ENCODE measurements at regions not wholly inside any gene's neighbourhood (a gene's known extent, or its start where the extent isn't known, plus 50 kb on each side); places are given as distances from the start of the nearest gene placed in this dataset.

GRCh38 chr2:217096474-217097225, 236.8 kb upstream of the TNP1 start:
- H3K27ac ChIP-seq (ENCODE audit: low read depth, low read length) = no peak overlapping the region
- H3K36me3 ChIP-seq (ENCODE audit: insufficient read depth, low read length) = no peaks in the 10 kb centered on the region
- no peaks in the 10 kb centered on the region for H3K27me3 ChIP-seq (ENCODE audit: insufficient read depth, low read length)
- no peaks in the 10 kb centered on the region for H3K4me1 ChIP-seq (ENCODE audit: insufficient read depth, low read length)
- H3K9me3 ChIP-seq (ENCODE audit: insufficient read depth, low read depth, low read length) = no peaks in the 10 kb centered on the region; the same call in 1 of the 2 replicates
- WGBS = 79% methylated on average over 7 of the region's 7 CpGs
- H3K4me3 ChIP-seq (ENCODE audit: low read length) = no peak overlapping the region
- H3K9ac ChIP-seq (ENCODE audit: low read depth, low read length) = no peak overlapping the region

- Histone ChIP-seq H3K36me3 (ENCODE audit: insufficient read depth, low read length) (no peaks in the 10 kb centered on the region), H3K9ac (ENCODE audit: low read depth, low read length) (no peak overlapping the region), H3K4me1 (ENCODE audit: insufficient read depth, low read length) (no peaks in the 10 kb centered on the region), H3K27ac (ENCODE audit: low read depth, low read length) (no peak overlapping the region), H3K4me3 (ENCODE audit: low read length) (no peak overlapping the region), H3K9me3 (ENCODE audit: insufficient read depth, low read depth, low read length) (no peaks in the 10 kb centered on the region; the same call in 1 of the 2 replicates), H3K27me3 (ENCODE audit: insufficient read depth, low read length) (no peaks in the 10 kb centered on the region)
- WGBS = 93% methylated on average over 4 of the region's 4 CpGs
These were observed 235.8 kb upstream of the TNP1 start for GRCh38 chr2:217095511-217096205.

GRCh38 chr2:217092710-217093379, 233.0 kb upstream of the TNP1 start:
- Histone ChIP-seq H3K4me3 (ENCODE audit: low read length) (no peak overlapping the region), H3K9ac (ENCODE audit: low read depth, low read length) (no peak overlapping the region), H3K4me1 (ENCODE audit: insufficient read depth, low read length) (peaks cover 3% of the 10 kb centered on the region; the same call in 1 of the 2 replicates), H3K27me3 (ENCODE audit: insufficient read depth, low read length) (no peaks in the 10 kb centered on the region), H3K9me3 (ENCODE audit: insufficient read depth, low read depth, low read length) (no peaks in the 10 kb centered on the region; the same call in 1 of the 2 replicates), H3K27ac (ENCODE audit: low read depth, low read length) (no peak overlapping the region), H3K36me3 (ENCODE audit: insufficient read depth, low read length) (no peaks in the 10 kb centered on the region)
- 96% methylated on average over 17 of the region's 17 CpGs for WGBS

DNA sequence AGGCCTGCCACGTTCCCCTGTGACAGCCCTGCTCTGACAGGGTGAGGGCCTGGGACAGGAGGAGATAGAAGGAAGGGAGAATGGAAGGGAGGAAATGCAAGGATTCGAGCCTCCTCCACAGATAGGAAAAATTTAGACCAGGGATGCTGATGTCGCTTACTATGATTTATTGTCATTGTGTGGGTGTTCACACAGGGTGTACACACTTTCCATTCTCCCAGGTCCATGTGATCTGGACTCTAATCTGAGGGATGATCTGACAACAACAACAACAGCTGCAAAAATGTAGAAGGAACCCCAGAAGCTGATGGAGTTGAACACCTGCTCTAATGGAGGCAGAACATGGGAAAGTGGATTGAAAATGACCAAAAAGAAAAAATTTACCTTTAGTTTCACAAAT, 231.7 kb upstream of the TNP1 start:
- H3K9me3 ChIP-seq (ENCODE audit: insufficient read depth, low read depth, low read length) = no peaks in the 10 kb centered on the region; the same call in 1 of the 2 replicates
- whole genome bisulfite sequencing = 83% methylated on average over 3 of the region's 3 CpGs
- no peaks in the 10 kb centered on the region for H3K36me3 ChIP-seq (ENCODE audit: insufficient read depth, low read length)
- no peaks in the 10 kb centered on the region for H3K27me3 ChIP-seq (ENCODE audit: insufficient read depth, low read length)
- H3K4me1 ChIP-seq (ENCODE audit: insufficient read depth, low read length) = peaks cover 3% of the 10 kb centered on the region; the same call in 1 of the 2 replicates
- no peak overlapping the region for H3K27ac ChIP-seq (ENCODE audit: low read depth, low read length)
- no peak overlapping the region for H3K4me3 ChIP-seq (ENCODE audit: low read length)
- H3K9ac ChIP-seq (ENCODE audit: low read depth, low read length) = no peak overlapping the region

DNA sequence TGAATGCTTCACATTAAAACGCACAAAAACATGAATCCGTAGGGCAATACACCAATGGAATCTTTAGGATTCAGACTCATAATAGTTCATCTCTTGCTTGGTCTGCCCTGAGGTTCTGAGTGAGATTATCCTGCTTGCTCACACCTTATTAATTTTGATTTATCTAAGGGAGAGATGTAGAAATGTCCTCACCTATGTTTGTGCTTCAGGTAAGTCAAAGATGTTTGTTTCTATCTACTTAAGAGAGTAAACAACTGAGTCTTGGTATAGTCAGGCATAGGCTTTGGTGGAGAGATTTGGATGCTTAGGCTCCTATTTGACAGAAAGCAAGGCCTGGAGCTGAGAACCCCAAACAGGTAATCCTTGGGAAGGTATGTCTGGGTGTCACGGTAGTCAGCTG, 231.0 kb upstream of the TNP1 start:
- Histone ChIP-seq H3K4me3 (ENCODE audit: low read length) (no peak overlapping the region), H3K36me3 (ENCODE audit: insufficient read depth, low read length) (no peaks in the 10 kb centered on the region), H3K27ac (ENCODE audit: low read depth, low read length) (no peak overlapping the region), H3K4me1 (ENCODE audit: insufficient read depth, low read length) (peaks cover 3% of the 10 kb centered on the region; the same call in 1 of the 2 replicates), H3K9me3 (ENCODE audit: insufficient read depth, low read depth, low read length) (no peaks in the 10 kb centered on the region; the same call in 1 of the 2 replicates), H3K9ac (ENCODE audit: low read depth, low read length) (no peak overlapping the region), H3K27me3 (ENCODE audit: insufficient read depth, low read length) (no peaks in the 10 kb centered on the region)
- WGBS = 92% methylated on average over 3 of the region's 3 CpGs

- H3K36me3 ChIP-seq (ENCODE audit: insufficient read depth, low read length) = no peaks in the 10 kb centered on the region
- H3K9me3 ChIP-seq (ENCODE audit: insufficient read depth, low read depth, low read length) = no peaks in the 10 kb centered on the region; the same call in 1 of the 2 replicates
- peaks cover 3% of the 10 kb centered on the region; the same call in 1 of the 2 replicates for H3K4me1 ChIP-seq (ENCODE audit: insufficient read depth, low read length)
- 91% methylated on average over 3 of the region's 5 CpGs for WGBS
- H3K27me3 ChIP-seq (ENCODE audit: insufficient read depth, low read length) = no peaks in the 10 kb centered on the region
- no peak overlapping the region for H3K4me3 ChIP-seq (ENCODE audit: low read length)
- H3K27ac ChIP-seq (ENCODE audit: low read depth, low read length) = no peak overlapping the region
- H3K9ac ChIP-seq (ENCODE audit: low read depth, low read length) = no peak overlapping the region
These were observed 230.2 kb upstream of the TNP1 start for GRCh38 chr2:217090024-217090473.

DNA sequence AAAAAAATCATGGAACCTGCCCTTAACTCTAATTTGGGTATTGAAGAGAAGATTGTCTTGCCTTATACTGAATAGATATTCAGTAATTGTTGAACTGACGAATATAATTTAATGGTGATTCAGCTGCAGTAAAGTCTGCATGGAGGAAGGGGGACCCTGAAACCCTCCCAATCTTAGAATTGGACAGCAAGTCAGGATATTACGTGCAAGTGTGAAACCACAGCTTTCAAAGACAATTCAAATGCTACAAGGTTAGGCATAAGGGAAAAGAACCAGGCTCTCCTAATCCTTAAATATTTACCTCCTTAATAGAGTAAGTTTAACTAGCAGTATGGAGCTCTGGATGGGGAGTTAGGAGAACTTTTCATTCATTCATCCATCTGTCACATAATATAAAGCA, 226.9 kb upstream of the TNP1 start:
- H3K4me3 ChIP-seq (ENCODE audit: low read length) = no peak overlapping the region
- 80% methylated on average over 2 of the region's 2 CpGs for WGBS
- H3K9me3 ChIP-seq (ENCODE audit: insufficient read depth, low read depth, low read length) = no peaks in the 10 kb centered on the region
- peaks cover 3% of the 10 kb centered on the region; the same call in 1 of the 2 replicates for H3K4me1 ChIP-seq (ENCODE audit: insufficient read depth, low read length)
- H3K27ac ChIP-seq (ENCODE audit: low read depth, low read length) = no peak overlapping the region
- no peak overlapping the region for H3K9ac ChIP-seq (ENCODE audit: low read depth, low read length)
- no peaks in the 10 kb centered on the region for H3K36me3 ChIP-seq (ENCODE audit: insufficient read depth, low read length)
- H3K27me3 ChIP-seq (ENCODE audit: insufficient read depth, low read length) = no peaks in the 10 kb centered on the region

DNA sequence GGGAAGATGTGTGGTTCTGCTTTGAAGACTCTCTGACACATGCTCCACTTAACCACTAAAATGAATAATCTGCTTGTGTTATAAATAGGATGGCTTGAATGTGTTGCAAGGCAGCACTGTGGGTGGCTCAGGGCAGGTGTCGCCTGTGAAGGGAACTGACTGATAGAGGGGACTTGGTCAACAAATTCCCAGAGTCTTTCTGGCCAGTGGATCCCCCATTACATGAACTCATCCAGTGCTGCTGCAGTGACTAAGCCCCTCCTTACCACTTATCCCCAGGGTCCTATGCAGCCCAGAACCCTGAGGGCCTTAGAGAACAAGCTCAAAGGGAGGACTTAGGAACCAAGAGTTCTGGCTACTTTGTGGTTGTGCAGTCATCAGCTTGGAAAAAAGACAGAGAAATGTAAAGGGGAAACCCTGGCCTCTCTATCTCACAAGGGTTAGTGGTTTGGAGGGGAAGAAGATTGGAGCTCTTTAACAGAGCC, 226.2 kb upstream of the TNP1 start:
- H3K27ac ChIP-seq (ENCODE audit: low read depth, low read length) = no peak overlapping the region
- H3K4me3 ChIP-seq (ENCODE audit: low read length) = no peak overlapping the region
- H3K36me3 ChIP-seq (ENCODE audit: insufficient read depth, low read length) = no peaks in the 10 kb centered on the region
- H3K4me1 ChIP-seq (ENCODE audit: insufficient read depth, low read length) = peaks cover 3% of the 10 kb centered on the region; the same call in 1 of the 2 replicates
- no peak overlapping the region for H3K9ac ChIP-seq (ENCODE audit: low read depth, low read length)
- H3K9me3 ChIP-seq (ENCODE audit: insufficient read depth, low read depth, low read length) = no peaks in the 10 kb centered on the region
- no peaks in the 10 kb centered on the region for H3K27me3 ChIP-seq (ENCODE audit: insufficient read depth, low read length)
- WGBS = 93% methylated on average over 1 of the region's 1 CpG

GRCh38 chr2:217085543-217085942, 225.7 kb upstream of the TNP1 start:
- no peaks in the 10 kb centered on the region for H3K9me3 ChIP-seq (ENCODE audit: insufficient read depth, low read depth, low read length)
- H3K27ac ChIP-seq (ENCODE audit: low read depth, low read length) = no peak overlapping the region
- H3K4me3 ChIP-seq (ENCODE audit: low read length) = no peak overlapping the region
- no peaks in the 10 kb centered on the region for H3K27me3 ChIP-seq (ENCODE audit: insufficient read depth, low read length)
- H3K4me1 ChIP-seq (ENCODE audit: insufficient read depth, low read length) = peaks cover 3% of the 10 kb centered on the region; the same call in 1 of the 2 replicates
- no peak overlapping the region for H3K9ac ChIP-seq (ENCODE audit: low read depth, low read length)
- 93% methylated on average over 1 of the region's 2 CpGs for WGBS
- no peaks in the 10 kb centered on the region for H3K36me3 ChIP-seq (ENCODE audit: insufficient read depth, low read length)

DNA sequence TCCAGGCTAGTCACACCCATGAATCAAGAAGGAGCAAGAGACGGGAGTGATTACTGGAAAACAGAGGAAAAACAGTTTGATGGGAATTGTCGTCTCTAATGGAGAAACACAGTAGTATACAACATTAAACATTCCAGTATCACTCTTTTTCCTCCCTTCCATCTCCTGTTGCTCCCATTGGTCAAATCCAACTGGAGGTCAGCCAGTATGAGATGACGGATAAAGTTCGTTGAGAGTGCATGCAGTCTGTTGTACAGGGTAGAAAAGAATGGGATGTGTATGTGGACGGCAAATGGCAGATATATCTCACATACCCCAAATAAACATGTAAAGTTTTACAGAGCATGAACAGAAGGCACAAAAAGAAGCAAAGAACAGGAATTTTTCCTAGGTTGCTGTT, 221.9 kb upstream of the TNP1 start:
- 98% methylated on average over 4 of the region's 5 CpGs for WGBS
- Histone ChIP-seq H3K27me3 (ENCODE audit: insufficient read depth, low read length) (no peaks in the 10 kb centered on the region), H3K36me3 (ENCODE audit: insufficient read depth, low read length) (no peaks in the 10 kb centered on the region), H3K4me3 (ENCODE audit: low read length) (no peak overlapping the region), H3K9me3 (ENCODE audit: insufficient read depth, low read depth, low read length) (no peaks in the 10 kb centered on the region), H3K27ac (ENCODE audit: low read depth, low read length) (no peak overlapping the region), H3K9ac (ENCODE audit: low read depth, low read length) (no peak overlapping the region), H3K4me1 (ENCODE audit: insufficient read depth, low read length) (no peaks in the 10 kb centered on the region)

DNA sequence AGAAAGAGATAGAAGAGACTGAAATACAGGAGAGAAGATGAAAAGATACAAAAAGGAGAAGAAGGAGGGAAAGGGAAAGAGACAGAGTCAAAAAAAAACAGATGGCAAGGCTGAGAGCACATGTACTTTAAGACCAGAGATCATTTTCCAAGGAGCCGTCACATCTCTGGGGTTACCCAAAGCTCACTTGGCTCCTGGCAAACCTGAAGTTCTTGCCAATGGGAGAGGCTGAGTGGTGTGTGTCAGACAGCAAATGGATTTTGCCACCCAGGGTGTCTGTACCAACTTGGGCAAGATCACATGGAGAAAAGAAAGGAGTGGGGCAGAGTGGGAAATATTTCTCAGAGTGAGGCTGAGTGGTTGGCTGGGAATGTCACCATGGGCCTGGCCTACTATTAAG, 219.3 kb upstream of the TNP1 start:
- 97% methylated on average over 1 of the region's 1 CpG for WGBS

More for the DNA sequence above, 219.3 kb upstream of the TNP1 start:
- Histone ChIP-seq H3K4me1 (ENCODE audit: insufficient read depth, low read length) (no peaks in the 10 kb centered on the region), H3K36me3 (ENCODE audit: insufficient read depth, low read length) (no peaks in the 10 kb centered on the region), H3K27ac (ENCODE audit: low read depth, low read length) (no peak overlapping the region), H3K4me3 (ENCODE audit: low read length) (no peak overlapping the region), H3K9me3 (ENCODE audit: insufficient read depth, low read depth, low read length) (no peaks in the 10 kb centered on the region), H3K27me3 (ENCODE audit: insufficient read depth, low read length) (no peaks in the 10 kb centered on the region), H3K9ac (ENCODE audit: low read depth, low read length) (no peak overlapping the region)
